ENCODE measurements at regions not wholly inside any gene's neighbourhood (a gene's known extent, or its start where the extent isn't known, plus 50 kb on each side); places are given as distances from the start of the nearest gene placed in this dataset.

DNA sequence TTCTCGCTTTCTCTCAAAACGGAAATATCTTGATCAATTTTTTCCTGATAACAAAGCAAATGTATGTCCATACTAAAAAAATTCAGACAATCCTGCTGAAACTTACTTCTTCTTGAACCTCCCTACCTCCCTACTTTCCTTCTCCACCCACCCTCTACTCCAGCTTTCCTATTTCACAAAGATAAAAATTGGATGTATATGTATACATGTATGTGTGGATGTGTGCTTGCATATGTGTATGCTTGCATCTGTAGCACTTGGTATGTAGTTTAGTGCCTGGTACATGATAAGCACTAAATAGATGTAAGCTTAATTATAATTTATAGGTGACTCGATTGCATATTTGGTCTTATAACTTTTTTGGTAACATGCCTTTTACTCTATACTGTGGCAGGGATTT is 167.5 kb upstream of the ITGA4 start:
- DNase-seq (ENCODE audit: extremely low spot score in 2 of 2), result no peak
- no peaks in the 10 kb centered on the region for H3K4me1 ChIP-seq
- intact Hi-C loops (cut with DNase I), result no loop called here

GRCh38 chr2:181290182-181290581 is 167.0 kb upstream of the ITGA4 start:
- intact Hi-C loops (cut with DNase I), result no loop called here
- TF ChIP-seq POLR2AphosphoS5 (IDR thresholded peaks at IDR 0.05; ENCODE audit: insufficient read depth in 1 of 2, low read depth in 1 of 2) (no peak), POLR2A (IDR thresholded peaks at IDR 0.05) (no peak)
- TF ChIP-seq, protein P1, sequence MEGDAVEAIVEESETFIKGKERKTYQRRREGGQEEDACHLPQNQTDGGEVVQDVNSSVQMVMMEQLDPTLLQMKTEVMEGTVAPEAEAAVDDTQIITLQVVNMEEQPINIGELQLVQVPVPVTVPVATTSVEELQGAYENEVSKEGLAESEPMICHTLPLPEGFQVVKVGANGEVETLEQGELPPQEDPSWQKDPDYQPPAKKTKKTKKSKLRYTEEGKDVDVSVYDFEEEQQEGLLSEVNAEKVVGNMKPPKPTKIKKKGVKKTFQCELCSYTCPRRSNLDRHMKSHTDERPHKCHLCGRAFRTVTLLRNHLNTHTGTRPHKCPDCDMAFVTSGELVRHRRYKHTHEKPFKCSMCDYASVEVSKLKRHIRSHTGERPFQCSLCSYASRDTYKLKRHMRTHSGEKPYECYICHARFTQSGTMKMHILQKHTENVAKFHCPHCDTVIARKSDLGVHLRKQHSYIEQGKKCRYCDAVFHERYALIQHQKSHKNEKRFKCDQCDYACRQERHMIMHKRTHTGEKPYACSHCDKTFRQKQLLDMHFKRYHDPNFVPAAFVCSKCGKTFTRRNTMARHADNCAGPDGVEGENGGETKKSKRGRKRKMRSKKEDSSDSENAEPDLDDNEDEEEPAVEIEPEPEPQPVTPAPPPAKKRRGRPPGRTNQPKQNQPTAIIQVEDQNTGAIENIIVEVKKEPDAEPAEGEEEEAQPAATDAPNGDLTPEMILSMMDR (IDR thresholded peaks at IDR 0.05), result no peak
- Histone ChIP-seq H3K27ac (no peak overlapping the region), H3K36me3 (no peaks in the 10 kb centered on the region), H3K9me3 (no peaks in the 10 kb centered on the region), H3K27me3 (no peaks in the 10 kb centered on the region), H3K4me1 (no peaks in the 10 kb centered on the region), H3K4me3 (no peak overlapping the region)
- no peak for DNase-seq (ENCODE audit: extremely low spot score in 2 of 2)

More for the DNA sequence above, 167.5 kb upstream of the ITGA4 start:
- no peaks in the 10 kb centered on the region for H3K36me3 ChIP-seq
- no peak overlapping the region for H3K4me3 ChIP-seq
- H3K27me3 ChIP-seq, result no peaks in the 10 kb centered on the region
- no peak overlapping the region for H3K27ac ChIP-seq
- H3K9me3 ChIP-seq, result no peaks in the 10 kb centered on the region
- TF ChIP-seq POLR2A (IDR thresholded peaks at IDR 0.05) (no peak), POLR2AphosphoS5 (IDR thresholded peaks at IDR 0.05; ENCODE audit: insufficient read depth in 1 of 2, low read depth in 1 of 2) (no peak)
- TF ChIP-seq, protein P1 (IDR thresholded peaks at IDR 0.05), result no peak

DNA sequence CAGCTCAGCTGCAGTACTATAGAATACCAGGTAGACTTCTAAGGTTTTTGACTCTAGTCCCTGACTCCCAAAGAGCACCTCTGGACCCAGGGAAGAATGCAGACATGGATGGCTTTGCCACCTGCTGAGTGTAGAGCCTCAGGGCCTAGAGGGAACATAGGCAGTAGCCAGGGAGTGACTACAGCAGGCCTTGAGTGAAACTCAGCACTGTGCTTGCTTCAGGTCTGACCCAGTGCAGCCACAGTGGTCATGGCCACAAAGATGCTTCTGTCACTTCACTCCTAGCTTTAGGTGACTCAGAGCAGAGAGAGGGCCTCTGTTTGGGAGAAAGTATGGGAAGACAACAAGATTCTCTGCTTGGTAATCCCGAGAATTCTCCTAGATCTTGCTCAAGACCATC is 162.2 kb upstream of the ITGA4 start:
- Histone ChIP-seq H3K27ac (no peak overlapping the region), H3K36me3 (no peaks in the 10 kb centered on the region), H3K4me1 (no peaks in the 10 kb centered on the region), H3K27me3 (no peaks in the 10 kb centered on the region), H3K4me3 (no peak overlapping the region), H3K9me3 (no peaks in the 10 kb centered on the region)
- DNase-seq (ENCODE audit: extremely low spot score in 2 of 2), result no peak
- intact Hi-C loops (cut with DNase I), result no loop called here
- TF ChIP-seq POLR2AphosphoS5 (IDR thresholded peaks at IDR 0.05; ENCODE audit: insufficient read depth in 1 of 2, low read depth in 1 of 2) (no peak), POLR2A (IDR thresholded peaks at IDR 0.05) (no peak)
- TF ChIP-seq, protein P1 (IDR thresholded peaks at IDR 0.05), result no peak

- DNase-seq (ENCODE audit: extremely low spot score in 2 of 2), result no peak
- Histone ChIP-seq H3K4me3 (no peak overlapping the region), H3K27ac (no peak overlapping the region), H3K4me1 (peaks cover 6% of the 10 kb centered on the region), H3K36me3 (no peaks in the 10 kb centered on the region), H3K27me3 (no peaks in the 10 kb centered on the region), H3K9me3 (no peaks in the 10 kb centered on the region)
- TF ChIP-seq, protein P1 (IDR thresholded peaks at IDR 0.05), result no peak
- TF ChIP-seq POLR2A (IDR thresholded peaks at IDR 0.05), result no peak
- no peak for TF ChIP-seq POLR2AphosphoS5 (IDR thresholded peaks at IDR 0.05; ENCODE audit: insufficient read depth in 1 of 2, low read depth in 1 of 2)
- intact Hi-C loops (cut with DNase I), result no loop called here
Measured at GRCh38 chr2:181300600-181301291, 156.4 kb upstream of the ITGA4 start.

- Histone ChIP-seq H3K27ac (no peak overlapping the region), H3K4me1 (peaks cover 13% of the 10 kb centered on the region), H3K4me3 (no peak overlapping the region), H3K27me3 (no peaks in the 10 kb centered on the region), H3K36me3 (no peaks in the 10 kb centered on the region), H3K9me3 (no peaks in the 10 kb centered on the region)
- DNase-seq (ENCODE audit: extremely low spot score in 2 of 2), result no peak
- TF ChIP-seq, protein P1 (IDR thresholded peaks at IDR 0.05), result no peak
- TF ChIP-seq POLR2A (IDR thresholded peaks at IDR 0.05), result no peak
- no peak for TF ChIP-seq POLR2AphosphoS5 (IDR thresholded peaks at IDR 0.05; ENCODE audit: insufficient read depth in 1 of 2, low read depth in 1 of 2)
- intact Hi-C loops (cut with DNase I), result no loop called here
Measured at GRCh38 chr2:181304011-181304844, 153.0 kb upstream of the ITGA4 start.

All from vagina (tissue), 2 donors.